A673 (cell line): ENCODE measurements at regions not wholly inside any gene's neighbourhood (a gene's known extent, or its start where the extent isn't known, plus 50 kb on each side); places are given as distances from the start of the nearest gene placed in this dataset.

ENCODE experiments used
- BruUV-seq: library from RNA; stranded (reverse); fragments of 400-500 nt; replicated peaks from 2 replicates; lab custom pipeline; 2021; lab: Mats Ljungman, UMichigan
- CTCF ChIA-PET: fragments of 300-600 bp; sonication (Branson Sonifier 250); formaldehyde crosslinking; loops from one replicate; lab custom pipeline; 2022; ENCODE audit warnings: antibody characterized with exemption; lab: Charles Lee
- POLR2A ChIA-PET: fragments of 300-600 bp; sonication (Branson Sonifier 250); formaldehyde crosslinking; loops from one replicate; lab custom pipeline; 2022; ENCODE audit warnings: antibody characterized with exemption; ENCODE audit not compliant: low non-redundant PET; lab: Charles Lee
- DNase-seq: peaks from one replicate; pipeline ENCODE4 v3.0.0-alpha.2; 2015; ENCODE audit warnings: low spot score
- H3K27ac ChIP-seq: fragments of 200-600 bp; sonication (generic); 2 replicates; pipeline ENCODE4 v1.5.1; 2016; ENCODE audit warnings: mixed run types, low read depth, mild to moderate bottlenecking, mixed read lengths, antibody characterized with exemption, low read length; ENCODE audit not compliant: poor library complexity, severe bottlenecking
- H3K27me3 ChIP-seq: fragments of 200-600 bp; sonication (generic); replicated peaks from 2 replicates; pipeline ENCODE4 v1.6.1; 2017; ENCODE audit warnings: mixed run types, low read depth, mild to moderate bottlenecking, mixed read lengths, antibody characterized with exemption, low read length; ENCODE audit not compliant: insufficient read depth, poor library complexity
- H3K36me3 ChIP-seq: fragments of 200-600 bp; sonication (generic); 2 replicates; pipeline ENCODE4 v1.6.1; 2016; ENCODE audit warnings: mixed run types, mild to moderate bottlenecking, mixed read lengths, antibody characterized with exemption, low read length; ENCODE audit not compliant: insufficient read depth, poor library complexity, severe bottlenecking
- H3K4me1 ChIP-seq: fragments of 200-600 bp; sonication (generic); 2 replicates; pipeline ENCODE4 v1.6.1; 2017; ENCODE audit warnings: mixed run types, mild to moderate bottlenecking, mixed read lengths, antibody characterized with exemption, low read length; ENCODE audit not compliant: insufficient read depth, poor library complexity, severe bottlenecking
- H3K4me3 ChIP-seq: fragments of 200-600 bp; sonication (generic); 2 replicates; pipeline ENCODE4 v1.5.1; 2016; ENCODE audit warnings: low read depth, mixed run types, mild to moderate bottlenecking, mixed read lengths, low read length; ENCODE audit not compliant: poor library complexity, severe bottlenecking
- H3K9me3 ChIP-seq: fragments of 200-600 bp; sonication (generic); 2 replicates; pipeline ENCODE4 v1.6.1; 2016; ENCODE audit warnings: mixed run types, low read depth, mild to moderate bottlenecking, mixed read lengths, antibody characterized with exemption, low read length; ENCODE audit not compliant: poor library complexity, severe bottlenecking
- EZH2 ChIP-seq: fragments of 200-600 bp; sonication (generic); IDR thresholded peaks from 2 replicates; pipeline ENCODE4 v1.6.1; 2017; ENCODE audit warnings: borderline replicate concordance, low read depth, mild to moderate bottlenecking, mixed read lengths, antibody characterized with exemption, low read length; ENCODE audit not compliant: poor library complexity, severe bottlenecking
- intact Hi-C: fragments of 100-400 bp; cut with micrococcal nuclease; formaldehyde crosslinking; loops from one replicate; pipeline ENCODE4 v1.10.0; 2022; ENCODE audit not compliant: unreplicated experiment
- TF ChIP-seq, protein P1 (sequence below): fragments of 300-800, 200-600 bp; sonication (generic); conservative IDR thresholded peaks from 2 replicates; pipeline ENCODE4 v1.5.1; 2017; ENCODE audit warnings: low read depth, mild to moderate bottlenecking, antibody characterized with exemption, low read length, moderate library complexity, mixed read lengths

DNA sequence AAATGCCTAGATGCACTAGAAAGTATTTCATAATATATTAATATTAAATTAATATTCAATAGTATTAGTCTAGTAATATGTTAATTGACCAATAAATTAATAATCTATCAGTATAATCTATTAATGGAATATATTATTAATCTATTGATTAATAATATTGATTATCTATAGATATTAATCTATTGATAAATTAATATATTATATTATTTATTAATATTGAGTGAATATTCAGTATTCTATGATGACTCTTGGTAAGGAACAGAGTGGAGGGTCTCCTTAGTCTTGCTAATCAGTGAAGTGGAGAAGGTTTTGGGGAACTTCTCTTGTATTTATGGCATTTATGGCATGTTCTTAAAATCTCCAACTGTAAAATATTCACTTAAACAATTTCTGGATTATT lies 679.3 kb upstream of the FLRT2 start:
- no peak for DNase-seq
- ChIA-PET POLR2A (no interaction called here), CTCF (no interaction called here)
- H3K27me3 ChIP-seq, result no peaks in the 10 kb centered on the region
- H3K27ac ChIP-seq, result no peak overlapping the region
- H3K9me3 ChIP-seq, result no peaks in the 10 kb centered on the region
- H3K36me3 ChIP-seq, result no peaks in the 10 kb centered on the region
- intact Hi-C loops, result no loop called here
- no peak for TF ChIP-seq EZH2
- TF ChIP-seq, protein P1, sequence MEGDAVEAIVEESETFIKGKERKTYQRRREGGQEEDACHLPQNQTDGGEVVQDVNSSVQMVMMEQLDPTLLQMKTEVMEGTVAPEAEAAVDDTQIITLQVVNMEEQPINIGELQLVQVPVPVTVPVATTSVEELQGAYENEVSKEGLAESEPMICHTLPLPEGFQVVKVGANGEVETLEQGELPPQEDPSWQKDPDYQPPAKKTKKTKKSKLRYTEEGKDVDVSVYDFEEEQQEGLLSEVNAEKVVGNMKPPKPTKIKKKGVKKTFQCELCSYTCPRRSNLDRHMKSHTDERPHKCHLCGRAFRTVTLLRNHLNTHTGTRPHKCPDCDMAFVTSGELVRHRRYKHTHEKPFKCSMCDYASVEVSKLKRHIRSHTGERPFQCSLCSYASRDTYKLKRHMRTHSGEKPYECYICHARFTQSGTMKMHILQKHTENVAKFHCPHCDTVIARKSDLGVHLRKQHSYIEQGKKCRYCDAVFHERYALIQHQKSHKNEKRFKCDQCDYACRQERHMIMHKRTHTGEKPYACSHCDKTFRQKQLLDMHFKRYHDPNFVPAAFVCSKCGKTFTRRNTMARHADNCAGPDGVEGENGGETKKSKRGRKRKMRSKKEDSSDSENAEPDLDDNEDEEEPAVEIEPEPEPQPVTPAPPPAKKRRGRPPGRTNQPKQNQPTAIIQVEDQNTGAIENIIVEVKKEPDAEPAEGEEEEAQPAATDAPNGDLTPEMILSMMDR, result no peak
- BruUV-seq, result no TSS peak
- no peaks in the 10 kb centered on the region for H3K4me1 ChIP-seq
- H3K4me3 ChIP-seq, result no peak overlapping the region

DNA sequence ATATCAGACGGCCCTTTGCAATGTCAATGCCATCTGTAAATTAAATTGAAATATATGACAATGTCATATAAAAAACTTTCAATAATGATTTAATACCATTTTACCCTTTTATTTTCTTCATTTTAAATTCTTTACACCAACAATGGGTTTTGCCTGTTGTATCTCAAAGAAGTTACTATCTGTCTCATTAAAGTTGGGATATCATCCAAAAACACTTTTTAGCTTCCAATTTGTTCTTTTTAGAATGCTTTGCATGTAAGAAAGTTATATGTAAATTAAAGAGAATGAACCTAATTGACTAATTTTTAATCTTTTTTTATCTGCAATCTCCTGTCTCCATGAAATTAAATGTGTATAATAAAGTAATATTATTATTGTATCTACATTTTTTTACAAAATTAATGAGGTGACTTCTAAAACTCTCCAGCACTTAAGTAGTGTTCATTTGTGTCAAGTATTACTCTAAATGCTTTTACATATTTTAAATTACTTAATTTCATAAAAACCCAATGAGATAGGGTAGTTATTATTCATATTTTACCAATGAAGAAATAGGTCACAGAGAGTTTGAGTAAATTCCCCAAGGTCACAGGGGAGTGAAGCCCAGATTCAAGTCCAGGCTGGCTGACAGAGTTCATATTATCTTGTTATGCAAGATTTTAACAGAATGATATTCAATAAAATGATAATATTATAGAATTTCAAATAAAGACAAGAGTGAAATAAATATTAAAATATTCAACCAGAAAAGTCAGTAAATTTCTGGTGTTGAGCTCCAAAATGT lies 673.0 kb upstream of the FLRT2 start:
- intact Hi-C loops, result no loop called here
- CTCF ChIA-PET, result no interaction called here
- no peak overlapping the region for H3K4me3 ChIP-seq
- DNase-seq, result no peak
- no peaks in the 10 kb centered on the region for H3K36me3 ChIP-seq
- POLR2A ChIA-PET, result no interaction called here
- H3K27me3 ChIP-seq, result no peaks in the 10 kb centered on the region
- BruUV-seq, result no TSS peak
- H3K9me3 ChIP-seq, result no peaks in the 10 kb centered on the region
- no peak for TF ChIP-seq EZH2
- TF ChIP-seq, protein P1, result no peak
- no peak overlapping the region for H3K27ac ChIP-seq
- H3K4me1 ChIP-seq, result no peaks in the 10 kb centered on the region

DNA sequence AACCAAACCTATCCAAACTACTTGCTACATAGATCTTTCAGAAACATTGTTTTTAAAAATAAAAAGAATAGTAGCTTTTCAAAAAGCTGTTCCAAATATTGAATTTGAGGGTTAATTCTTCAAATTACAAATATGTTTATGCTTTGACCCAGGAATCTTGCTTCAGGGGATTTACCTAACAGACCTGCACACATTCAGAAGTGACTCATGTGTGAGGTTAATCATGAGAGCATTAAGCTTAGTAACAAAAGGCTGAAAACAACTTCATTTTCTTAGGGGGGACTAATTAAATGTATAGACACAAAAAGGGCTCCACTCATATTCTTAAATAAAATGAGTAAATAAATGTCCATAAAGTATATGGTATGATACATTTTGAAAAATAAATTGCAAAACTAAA lies 672.4 kb upstream of the FLRT2 start:
- Histone ChIP-seq H3K27me3 (no peaks in the 10 kb centered on the region), H3K9me3 (no peaks in the 10 kb centered on the region), H3K36me3 (no peaks in the 10 kb centered on the region), H3K27ac (no peak overlapping the region), H3K4me3 (no peak overlapping the region), H3K4me1 (no peaks in the 10 kb centered on the region)
- BruUV-seq, result no TSS peak
- intact Hi-C loops, result no loop called here
- ChIA-PET POLR2A (no interaction called here), CTCF (no interaction called here)
- TF ChIP-seq, protein P1, result no peak
- TF ChIP-seq EZH2, result no peak
- DNase-seq, result no peak
